ENCODE measurements at regions not wholly inside any gene's neighbourhood (a gene's known extent, or its start where the extent isn't known, plus 50 kb on each side); places are given as distances from the start of the nearest gene placed in this dataset.

DNA sequence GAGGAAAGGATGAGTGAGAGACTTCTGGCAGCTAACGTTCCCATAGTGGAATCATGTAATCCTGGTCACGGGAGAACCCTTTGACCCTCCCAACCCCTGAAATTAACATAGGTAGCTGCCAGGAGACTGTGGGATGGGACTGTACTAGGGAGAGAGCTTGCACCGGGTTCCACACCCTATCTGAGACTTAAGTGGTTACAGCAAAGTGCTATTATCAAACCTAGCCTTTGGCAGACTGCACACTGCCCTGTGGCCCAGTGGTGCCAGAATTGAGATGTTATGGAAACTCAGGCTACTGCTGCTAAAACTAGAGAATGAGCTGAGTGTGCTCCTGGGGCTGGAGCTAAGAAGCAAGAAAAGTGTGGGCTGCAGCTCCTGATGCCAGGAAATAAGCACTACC lies 79.6 kb upstream of the PDC start:
- H3K9me3 ChIP-seq (ENCODE audit: low read length): 0 out of 2 replicates have a peak, but pooled peaks cover 3% of the 10 kb centered on the region
- no peaks in the 10 kb centered on the region for H3K4me1 ChIP-seq (ENCODE audit: low read length)
- no peak overlapping the region for H2AFZ ChIP-seq (ENCODE audit: low read length)
- no peaks in the 10 kb centered on the region for H4K20me1 ChIP-seq (ENCODE audit: insufficient read depth, low read depth, low read length)
- H3K27me3 ChIP-seq (ENCODE audit: low read length): no peaks in the 10 kb centered on the region
- H3K9ac ChIP-seq (ENCODE audit: low read length): no peak overlapping the region
- no peak overlapping the region for H3K4me3 ChIP-seq (ENCODE audit: low read length)
- no peaks in the 10 kb centered on the region for H3K79me2 ChIP-seq (ENCODE audit: low read length)
- no peaks in the 10 kb centered on the region for H3K36me3 ChIP-seq (ENCODE audit: insufficient read depth, low read length)
- no peak overlapping the region for H3K4me2 ChIP-seq (ENCODE audit: low read depth, low read length, poor library complexity, severe bottlenecking)
- H3K9me2 ChIP-seq (replicated peaks; ENCODE audit: insufficient read depth, low read length): no peaks in the 10 kb centered on the region
- no peak overlapping the region for H3K27ac ChIP-seq (ENCODE audit: low read length)
- no peak for DNase-seq

GRCh38 chr1:186536273-186536890 lies 75.5 kb upstream of the PDC start:
- Histone ChIP-seq H3K4me3 (ENCODE audit: low read length) (no peak overlapping the region), H3K79me2 (ENCODE audit: low read length) (no peaks in the 10 kb centered on the region), H3K27me3 (ENCODE audit: low read length) (no peaks in the 10 kb centered on the region), H4K20me1 (ENCODE audit: insufficient read depth, low read depth, low read length) (no peaks in the 10 kb centered on the region), H3K4me1 (ENCODE audit: low read length) (no peaks in the 10 kb centered on the region), H3K9me3 (ENCODE audit: low read length) (no peaks in the 10 kb centered on the region), H3K9me2 (replicated peaks; ENCODE audit: insufficient read depth, low read length) (no peaks in the 10 kb centered on the region; the same call in 1 of the 2 replicates), H3K27ac (ENCODE audit: low read length) (no peak overlapping the region), H3K9ac (ENCODE audit: low read length) (no peak overlapping the region), H2AFZ (ENCODE audit: low read length) (no peak overlapping the region), H3K4me2 (ENCODE audit: low read depth, low read length, poor library complexity, severe bottlenecking) (no peak overlapping the region), H3K36me3 (ENCODE audit: insufficient read depth, low read length) (no peaks in the 10 kb centered on the region)
- DNase-seq: no peak

- H3K4me1 ChIP-seq (ENCODE audit: low read length): no peaks in the 10 kb centered on the region
- H3K27ac ChIP-seq (ENCODE audit: low read length): no peak overlapping the region
- no peaks in the 10 kb centered on the region for H3K79me2 ChIP-seq (ENCODE audit: low read length)
- no peak overlapping the region for H3K9ac ChIP-seq (ENCODE audit: low read length)
- H2AFZ ChIP-seq (ENCODE audit: low read length): no peak overlapping the region
- no peak overlapping the region for H3K4me2 ChIP-seq (ENCODE audit: low read depth, low read length, poor library complexity, severe bottlenecking)
- no peaks in the 10 kb centered on the region for H3K36me3 ChIP-seq (ENCODE audit: insufficient read depth, low read length)
- no peaks in the 10 kb centered on the region for H4K20me1 ChIP-seq (ENCODE audit: insufficient read depth, low read depth, low read length)
- H3K9me2 ChIP-seq (replicated peaks; ENCODE audit: insufficient read depth, low read length): no peaks in the 10 kb centered on the region; the same call in 1 of the 2 replicates
- H3K4me3 ChIP-seq (ENCODE audit: low read length): no peak overlapping the region
- no peaks in the 10 kb centered on the region for H3K27me3 ChIP-seq (ENCODE audit: low read length)
- H3K9me3 ChIP-seq (ENCODE audit: low read length): no peaks in the 10 kb centered on the region
- no peak for DNase-seq
These were observed 74.6 kb upstream of the PDC start for GRCh38 chr1:186535388-186536133.

- H3K9me2 ChIP-seq (replicated peaks; ENCODE audit: insufficient read depth, low read length): peaks cover 5% of the 10 kb centered on the region; the same call in 1 of the 2 replicates
- no peaks in the 10 kb centered on the region for H3K9me3 ChIP-seq (ENCODE audit: low read length)
- H4K20me1 ChIP-seq (ENCODE audit: insufficient read depth, low read depth, low read length): no peaks in the 10 kb centered on the region
- no peaks in the 10 kb centered on the region for H3K36me3 ChIP-seq (ENCODE audit: insufficient read depth, low read length)
- DNase-seq: no peak
- no peak overlapping the region for H3K9ac ChIP-seq (ENCODE audit: low read length)
- H3K4me2 ChIP-seq (ENCODE audit: low read depth, low read length, poor library complexity, severe bottlenecking): no peak overlapping the region
- H3K27ac ChIP-seq (ENCODE audit: low read length): no peak overlapping the region
- no peak overlapping the region for H2AFZ ChIP-seq (ENCODE audit: low read length)
- H3K79me2 ChIP-seq (ENCODE audit: low read length): no peaks in the 10 kb centered on the region
- no peaks in the 10 kb centered on the region for H3K4me1 ChIP-seq (ENCODE audit: low read length)
- H3K27me3 ChIP-seq (ENCODE audit: low read length): no peaks in the 10 kb centered on the region
- no peak overlapping the region for H3K4me3 ChIP-seq (ENCODE audit: low read length)
These were observed 73.5 kb upstream of the PDC start for GRCh38 chr1:186534401-186534800.

GRCh38 chr1:186532466-186532865 lies 71.6 kb upstream of the PDC start:
- Histone ChIP-seq H3K27me3 (ENCODE audit: low read length) (no peaks in the 10 kb centered on the region), H3K36me3 (ENCODE audit: insufficient read depth, low read length) (no peaks in the 10 kb centered on the region), H4K20me1 (ENCODE audit: insufficient read depth, low read depth, low read length) (no peaks in the 10 kb centered on the region), H3K9me3 (ENCODE audit: low read length) (no peaks in the 10 kb centered on the region), H3K9ac (ENCODE audit: low read length) (no peak overlapping the region), H2AFZ (ENCODE audit: low read length) (no peak overlapping the region), H3K79me2 (ENCODE audit: low read length) (no peaks in the 10 kb centered on the region), H3K4me1 (ENCODE audit: low read length) (no peaks in the 10 kb centered on the region), H3K4me2 (ENCODE audit: low read depth, low read length, poor library complexity, severe bottlenecking) (no peak overlapping the region), H3K9me2 (replicated peaks; ENCODE audit: insufficient read depth, low read length) (peaks cover 5% of the 10 kb centered on the region; the same call in 1 of the 2 replicates), H3K4me3 (ENCODE audit: low read length) (no peak overlapping the region), H3K27ac (ENCODE audit: low read length) (no peak overlapping the region)
- DNase-seq: no peak

DNA sequence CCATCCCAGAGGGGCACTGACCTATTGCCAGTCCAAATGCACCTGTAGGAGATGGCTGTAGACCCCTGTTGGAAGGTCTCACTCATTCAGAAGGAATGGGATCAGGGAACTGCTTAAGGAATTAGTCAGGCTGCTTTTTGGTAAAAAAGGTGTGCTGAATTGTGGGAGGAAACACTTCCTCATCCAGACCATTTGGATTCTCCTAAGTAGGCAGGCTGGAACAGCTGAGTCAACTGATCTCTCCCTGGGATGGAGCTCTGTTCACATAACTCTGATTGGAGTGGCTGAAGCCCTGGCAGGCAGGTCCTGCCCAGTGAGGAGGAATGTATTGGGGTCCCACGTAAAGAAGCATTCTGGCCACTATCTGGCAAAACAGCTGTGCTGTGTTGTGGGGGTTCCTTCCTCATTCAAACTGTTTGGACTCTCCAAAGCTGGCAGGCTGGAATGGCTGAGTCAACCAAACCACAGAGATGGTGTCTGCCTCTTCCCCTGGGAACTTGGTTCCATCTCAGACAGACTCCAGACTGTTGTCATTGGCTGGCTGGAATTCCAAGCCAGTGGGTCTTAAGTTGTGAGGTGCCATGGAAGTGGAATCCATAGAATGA lies 70.7 kb upstream of the PDC start:
- H3K4me1 ChIP-seq (ENCODE audit: low read length): no peaks in the 10 kb centered on the region
- H3K9me2 ChIP-seq (replicated peaks; ENCODE audit: insufficient read depth, low read length): peaks cover 5% of the 10 kb centered on the region; the same call in 1 of the 2 replicates
- no peak for DNase-seq
- no peaks in the 10 kb centered on the region for H4K20me1 ChIP-seq (ENCODE audit: insufficient read depth, low read depth, low read length)
- H3K36me3 ChIP-seq (ENCODE audit: insufficient read depth, low read length): no peaks in the 10 kb centered on the region
- H3K9ac ChIP-seq (ENCODE audit: low read length): no peak overlapping the region
- no peaks in the 10 kb centered on the region for H3K9me3 ChIP-seq (ENCODE audit: low read length)
- H3K4me3 ChIP-seq (ENCODE audit: low read length): no peak overlapping the region
- no peaks in the 10 kb centered on the region for H3K79me2 ChIP-seq (ENCODE audit: low read length)
- no peak overlapping the region for H3K4me2 ChIP-seq (ENCODE audit: low read depth, low read length, poor library complexity, severe bottlenecking)
- H3K27ac ChIP-seq (ENCODE audit: low read length): no peak overlapping the region
- H3K27me3 ChIP-seq (ENCODE audit: low read length): no peaks in the 10 kb centered on the region
- no peak overlapping the region for H2AFZ ChIP-seq (ENCODE audit: low read length)

DNA sequence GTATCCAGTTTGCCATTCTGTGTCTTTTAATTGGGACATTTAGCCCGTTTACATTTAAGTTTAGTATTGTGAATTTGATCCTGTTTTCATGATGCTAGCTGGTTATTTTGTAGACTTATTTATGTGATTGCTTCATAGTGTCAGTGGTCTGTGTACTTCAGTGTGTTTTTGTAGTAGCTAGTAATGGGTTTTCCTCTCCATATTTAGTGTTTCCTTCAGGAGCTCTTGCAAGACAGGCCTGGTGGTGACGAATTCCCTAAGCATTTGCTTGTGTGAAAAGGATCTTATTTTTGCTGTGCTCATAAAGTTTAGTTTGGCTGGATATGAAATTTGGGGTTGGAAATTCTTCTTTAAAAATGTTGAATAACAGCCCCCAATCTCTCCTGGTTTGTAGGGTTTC lies 69.2 kb upstream of the PDC start:
- Histone ChIP-seq H3K36me3 (ENCODE audit: insufficient read depth, low read length) (no peaks in the 10 kb centered on the region), H3K4me1 (ENCODE audit: low read length) (no peaks in the 10 kb centered on the region), H3K27ac (ENCODE audit: low read length) (no peak overlapping the region), H3K9me2 (replicated peaks; ENCODE audit: insufficient read depth, low read length) (peaks cover 5% of the 10 kb centered on the region; the same call in 1 of the 2 replicates), H3K4me2 (ENCODE audit: low read depth, low read length, poor library complexity, severe bottlenecking) (no peak overlapping the region), H3K9ac (ENCODE audit: low read length) (no peak overlapping the region), H3K27me3 (ENCODE audit: low read length) (no peaks in the 10 kb centered on the region), H3K79me2 (ENCODE audit: low read length) (no peaks in the 10 kb centered on the region), H3K9me3 (ENCODE audit: low read length) (no peaks in the 10 kb centered on the region), H3K4me3 (ENCODE audit: low read length) (no peak overlapping the region), H2AFZ (ENCODE audit: low read length) (no peak overlapping the region), H4K20me1 (ENCODE audit: insufficient read depth, low read depth, low read length) (no peaks in the 10 kb centered on the region)
- DNase-seq: no peak

DNA sequence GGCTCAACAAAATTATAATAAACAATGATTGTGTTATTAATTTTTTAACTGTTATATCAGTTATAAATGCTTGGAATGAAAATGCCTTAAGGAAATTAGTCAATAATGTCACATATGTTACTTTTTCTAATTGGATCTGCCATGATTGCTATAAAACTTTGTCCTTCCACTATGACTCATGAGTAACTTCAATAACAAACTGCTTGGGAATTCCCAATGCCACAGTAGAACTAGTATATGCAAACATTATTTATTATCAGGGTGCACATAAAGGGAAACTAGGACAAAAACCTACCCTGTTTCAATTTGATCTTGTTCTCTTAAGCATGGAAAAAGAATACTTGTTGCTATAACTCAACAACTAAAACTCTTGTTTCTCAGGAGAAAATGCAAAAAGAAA lies 59.1 kb upstream of the PDC start:
- Histone ChIP-seq H3K9me3 (ENCODE audit: low read length) (no peaks in the 10 kb centered on the region), H4K20me1 (ENCODE audit: insufficient read depth, low read depth, low read length) (no peaks in the 10 kb centered on the region), H3K4me2 (ENCODE audit: low read depth, low read length, poor library complexity, severe bottlenecking) (no peak overlapping the region), H2AFZ (ENCODE audit: low read length) (no peak overlapping the region), H3K4me1 (ENCODE audit: low read length) (no peaks in the 10 kb centered on the region), H3K27ac (ENCODE audit: low read length) (no peak overlapping the region), H3K9me2 (replicated peaks; ENCODE audit: insufficient read depth, low read length) (no peaks in the 10 kb centered on the region), H3K9ac (ENCODE audit: low read length) (no peak overlapping the region), H3K36me3 (ENCODE audit: insufficient read depth, low read length) (no peaks in the 10 kb centered on the region), H3K27me3 (ENCODE audit: low read length) (no peaks in the 10 kb centered on the region), H3K79me2 (ENCODE audit: low read length) (no peaks in the 10 kb centered on the region), H3K4me3 (ENCODE audit: low read length) (no peak overlapping the region)
- no peak for DNase-seq
